Right lobe of liver (tissue), 4 donors: ENCODE measurements at regions not wholly inside any gene's neighbourhood (a gene's known extent, or its start where the extent isn't known, plus 50 kb on each side); places are given as distances from the start of the nearest gene placed in this dataset.

Experiments used
- POLR2A ChIP-seq: fragments of 450-650 bp; IDR thresholded peaks from one replicate; pipeline ENCODE4 v1.6.1; 2017; ENCODE audit warnings: antibody characterized with exemption, mild to moderate bottlenecking
- TF ChIP-seq, protein P1 (sequence below), 4 donors: fragments of 200-600 bp in 3 of 4; fragments of 450-650 bp in 1 of 4; IDR thresholded peaks; one replicate each; pipeline versions ENCODE4 v1.5.1 to v1.8.0; 2016 to 2022; ENCODE audit warnings: antibody characterized with exemption in 4 of 4, mild to moderate bottlenecking in 2 of 4
- donor health status: DM: no; HTN: no; CAD: no.
- donor health status: DM: no; HTN: no; CAD: no.
- donor health status: DM: no; HTN: yes; CAD: no.

DNA sequence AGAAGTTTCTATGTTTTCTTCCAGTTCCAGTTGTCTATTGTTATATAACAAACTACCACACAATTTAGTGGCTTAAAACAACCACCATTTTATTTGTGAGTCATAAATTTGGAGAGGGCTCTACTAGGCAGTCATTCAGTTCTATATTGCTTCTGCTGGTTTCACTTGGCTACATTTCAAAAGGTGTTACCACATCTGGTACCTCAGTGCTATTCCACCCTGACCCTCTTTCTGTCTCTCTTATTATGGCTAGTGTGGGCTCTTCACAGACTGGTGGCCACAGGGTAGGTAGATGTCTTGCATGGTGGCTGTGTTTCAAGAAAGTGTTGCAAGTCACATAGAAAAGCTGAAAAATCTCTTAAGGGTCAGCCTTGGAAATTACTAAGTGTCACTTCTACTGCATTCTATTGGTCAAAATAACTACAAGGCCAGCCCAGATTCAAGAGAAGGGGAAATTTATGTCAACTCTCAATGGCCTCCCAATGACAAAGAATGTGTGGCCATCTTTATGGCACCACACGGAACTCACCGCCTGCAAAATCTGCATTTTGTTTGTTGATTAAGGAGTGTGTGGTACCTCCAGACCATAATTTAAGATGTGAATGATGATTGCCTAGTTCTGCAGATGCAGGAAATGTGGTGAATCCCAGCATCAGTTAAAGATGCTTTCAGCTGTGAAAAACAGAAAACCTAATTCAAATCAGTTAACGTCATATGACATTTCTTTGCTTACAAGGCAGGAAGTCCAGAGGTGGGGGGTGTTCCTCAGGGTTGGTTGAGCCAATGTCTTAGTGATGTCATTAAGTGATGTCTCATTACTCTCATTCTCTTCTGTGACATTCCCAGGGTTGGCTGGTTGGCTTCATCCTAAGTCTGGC lies 105.8 kb upstream of the RASGRP1 start:
- TF ChIP-seq, protein P1, sequence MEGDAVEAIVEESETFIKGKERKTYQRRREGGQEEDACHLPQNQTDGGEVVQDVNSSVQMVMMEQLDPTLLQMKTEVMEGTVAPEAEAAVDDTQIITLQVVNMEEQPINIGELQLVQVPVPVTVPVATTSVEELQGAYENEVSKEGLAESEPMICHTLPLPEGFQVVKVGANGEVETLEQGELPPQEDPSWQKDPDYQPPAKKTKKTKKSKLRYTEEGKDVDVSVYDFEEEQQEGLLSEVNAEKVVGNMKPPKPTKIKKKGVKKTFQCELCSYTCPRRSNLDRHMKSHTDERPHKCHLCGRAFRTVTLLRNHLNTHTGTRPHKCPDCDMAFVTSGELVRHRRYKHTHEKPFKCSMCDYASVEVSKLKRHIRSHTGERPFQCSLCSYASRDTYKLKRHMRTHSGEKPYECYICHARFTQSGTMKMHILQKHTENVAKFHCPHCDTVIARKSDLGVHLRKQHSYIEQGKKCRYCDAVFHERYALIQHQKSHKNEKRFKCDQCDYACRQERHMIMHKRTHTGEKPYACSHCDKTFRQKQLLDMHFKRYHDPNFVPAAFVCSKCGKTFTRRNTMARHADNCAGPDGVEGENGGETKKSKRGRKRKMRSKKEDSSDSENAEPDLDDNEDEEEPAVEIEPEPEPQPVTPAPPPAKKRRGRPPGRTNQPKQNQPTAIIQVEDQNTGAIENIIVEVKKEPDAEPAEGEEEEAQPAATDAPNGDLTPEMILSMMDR (IDR thresholded peaks at IDR 0.05) = no peak
- TF ChIP-seq POLR2A = no peak
